ENCODE measurements at regions not wholly inside any gene's neighbourhood (a gene's known extent, or its start where the extent isn't known, plus 50 kb on each side); places are given as distances from the start of the nearest gene placed in this dataset.
"Not testable (repeated sequence)": the region's sequence is repeated elsewhere in the genome, so short reads cannot be mapped to it uniquely, and the experiment has no call there.

- H3K27me3 Mint-ChIP-seq (ENCODE audit: low read depth in 3 of 3), result no peaks in the 10 kb centered on the region
- Histone ChIP-seq H3K27me3 (ENCODE audit: control insufficient read depth in 2 of 2, insufficient read depth in 2 of 2, low read length in 2 of 2) (no peaks in the 10 kb centered on the region), H2AFZ (ENCODE audit: insufficient read depth, low read depth, low read length, poor library complexity, severe bottlenecking) (no peak overlapping the region), H4K20me1 (ENCODE audit: insufficient read depth, low read length) (no peaks in the 10 kb centered on the region), H3K9me3 (replicated peaks in 1 of 2; ENCODE audit: control insufficient read depth in 1 of 2, insufficient read depth in 1 of 2, low read length in 2 of 2) (no peaks in the 10 kb centered on the region), H3K79me2 (ENCODE audit: insufficient read depth, low read length) (no peaks in the 10 kb centered on the region), H3K4me3 (replicated peaks in 1 of 3; ENCODE audit: low read depth in 2 of 3, low read length in 3 of 3) (no peak overlapping the region), H3K36me3 (replicated peaks in 1 of 2; ENCODE audit: control insufficient read depth in 1 of 2, insufficient read depth in 2 of 2, low read length in 2 of 2) (no peaks in the 10 kb centered on the region), H3K4me2 (replicated peaks; ENCODE audit: extremely low read depth, low read length, poor library complexity, severe bottlenecking) (no peak overlapping the region), H3K4me1 (ENCODE audit: control insufficient read depth in 1 of 2, insufficient read depth in 2 of 2, low read length in 2 of 2) (no peaks in the 10 kb centered on the region), H3K9ac (ENCODE audit: insufficient read depth, low read length, poor library complexity, severe bottlenecking) (no peak overlapping the region), H3K27ac (ENCODE audit: low read depth in 1 of 2, low read length in 2 of 2) (no peak overlapping the region)
- no peak for TF ChIP-seq CTCF (IDR thresholded peaks at IDR 0.05)
- DNase-seq, result no peak
- no peaks in the 10 kb centered on the region for H3K4me1 Mint-ChIP-seq
- no peaks in the 10 kb centered on the region for H3K36me3 Mint-ChIP-seq
- peaks cover 0 to 6% (median 2%) of the 10 kb centered on the region in 7 donors for H3K9me3 Mint-ChIP-seq
- H3K27ac Mint-ChIP-seq, result no peak overlapping the region
- no peak overlapping the region for H3K4me3 Mint-ChIP-seq
- intact Hi-C loops (cut with micrococcal nuclease), result no loop called here
- WGBS (ENCODE audit: insufficient coverage), result no CpG with 5 or more reads among the region's 2 CpGs
Observed at GRCh38 chr4:137851435-137851834, 319.1 kb upstream of the PCDH18 start.

GRCh38 chr4:137827945-137828344, 295.7 kb upstream of the PCDH18 start:
- H3K36me3 Mint-ChIP-seq; H3K27me3 Mint-ChIP-seq (ENCODE audit: low read depth in 3 of 3); H3K79me2 ChIP-seq (ENCODE audit: insufficient read depth, low read length); intact Hi-C loops (cut with micrococcal nuclease); H3K4me2 ChIP-seq (replicated peaks; ENCODE audit: extremely low read depth, low read length, poor library complexity, severe bottlenecking); H3K36me3 ChIP-seq (replicated peaks in 1 of 2; ENCODE audit: control insufficient read depth in 1 of 2, insufficient read depth in 2 of 2, low read length in 2 of 2); H4K20me1 ChIP-seq (ENCODE audit: insufficient read depth, low read length); H3K4me3 ChIP-seq (replicated peaks in 1 of 3; ENCODE audit: low read depth in 2 of 3, low read length in 3 of 3); H3K27me3 ChIP-seq (ENCODE audit: control insufficient read depth in 2 of 2, insufficient read depth in 2 of 2, low read length in 2 of 2); H2AFZ ChIP-seq (ENCODE audit: insufficient read depth, low read depth, low read length, poor library complexity, severe bottlenecking); H3K9ac ChIP-seq (ENCODE audit: insufficient read depth, low read length, poor library complexity, severe bottlenecking); H3K4me3 Mint-ChIP-seq; H3K27ac ChIP-seq (ENCODE audit: low read depth in 1 of 2, low read length in 2 of 2); H3K4me1 Mint-ChIP-seq; H3K27ac Mint-ChIP-seq; DNase-seq; H3K4me1 ChIP-seq (ENCODE audit: control insufficient read depth in 1 of 2, insufficient read depth in 2 of 2, low read length in 2 of 2): not testable (repeated sequence)
- peaks cover 0 to 16% (median 6%) of the 10 kb centered on the region in 7 donors for H3K9me3 Mint-ChIP-seq
- H3K9me3 ChIP-seq (replicated peaks in 1 of 2; ENCODE audit: control insufficient read depth in 1 of 2, insufficient read depth in 1 of 2, low read length in 2 of 2), result peaks cover 13 to 20% of the 10 kb centered on the region in 2 donors
